ENCODE measurements at regions not wholly inside any gene's neighbourhood (a gene's known extent, or its start where the extent isn't known, plus 50 kb on each side); places are given as distances from the start of the nearest gene placed in this dataset.

DNA sequence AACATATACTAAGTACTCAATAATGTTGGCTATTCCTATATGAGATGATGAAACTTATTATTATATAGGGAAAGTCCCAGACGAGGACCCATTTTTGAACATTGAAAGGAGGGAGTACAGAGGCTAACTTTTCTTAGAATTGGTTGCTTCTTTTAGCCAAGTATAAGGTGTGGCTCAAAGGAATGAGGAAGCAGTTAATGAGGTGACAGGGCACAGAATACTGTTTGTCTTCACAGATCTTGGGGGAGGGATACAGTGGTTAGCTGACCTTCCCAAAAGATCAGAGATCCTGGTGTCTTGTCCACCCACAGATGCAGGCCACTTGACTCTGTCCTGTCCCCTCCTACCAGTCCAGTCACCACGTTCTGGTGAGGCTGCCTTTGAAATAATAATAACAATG, 67.8 kb upstream of the EPB41L1 start:
- Histone ChIP-seq H3K4me1 (no peaks in the 10 kb centered on the region), H3K36me3 (no peaks in the 10 kb centered on the region), H3K9me3 (no peaks in the 10 kb centered on the region), H3K27ac (no peak overlapping the region), H3K4me3 (no peak overlapping the region), H3K27me3 (no peaks in the 10 kb centered on the region)
- no peak for TF ChIP-seq POLR2A (IDR thresholded peaks at IDR 0.05)
- TF ChIP-seq, protein P1, sequence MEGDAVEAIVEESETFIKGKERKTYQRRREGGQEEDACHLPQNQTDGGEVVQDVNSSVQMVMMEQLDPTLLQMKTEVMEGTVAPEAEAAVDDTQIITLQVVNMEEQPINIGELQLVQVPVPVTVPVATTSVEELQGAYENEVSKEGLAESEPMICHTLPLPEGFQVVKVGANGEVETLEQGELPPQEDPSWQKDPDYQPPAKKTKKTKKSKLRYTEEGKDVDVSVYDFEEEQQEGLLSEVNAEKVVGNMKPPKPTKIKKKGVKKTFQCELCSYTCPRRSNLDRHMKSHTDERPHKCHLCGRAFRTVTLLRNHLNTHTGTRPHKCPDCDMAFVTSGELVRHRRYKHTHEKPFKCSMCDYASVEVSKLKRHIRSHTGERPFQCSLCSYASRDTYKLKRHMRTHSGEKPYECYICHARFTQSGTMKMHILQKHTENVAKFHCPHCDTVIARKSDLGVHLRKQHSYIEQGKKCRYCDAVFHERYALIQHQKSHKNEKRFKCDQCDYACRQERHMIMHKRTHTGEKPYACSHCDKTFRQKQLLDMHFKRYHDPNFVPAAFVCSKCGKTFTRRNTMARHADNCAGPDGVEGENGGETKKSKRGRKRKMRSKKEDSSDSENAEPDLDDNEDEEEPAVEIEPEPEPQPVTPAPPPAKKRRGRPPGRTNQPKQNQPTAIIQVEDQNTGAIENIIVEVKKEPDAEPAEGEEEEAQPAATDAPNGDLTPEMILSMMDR (IDR thresholded peaks at IDR 0.05): no peak
- intact Hi-C loops (cut with DNase I; ENCODE audit: low total_unique reads): no loop called here
- DNase-seq: no peak

DNA sequence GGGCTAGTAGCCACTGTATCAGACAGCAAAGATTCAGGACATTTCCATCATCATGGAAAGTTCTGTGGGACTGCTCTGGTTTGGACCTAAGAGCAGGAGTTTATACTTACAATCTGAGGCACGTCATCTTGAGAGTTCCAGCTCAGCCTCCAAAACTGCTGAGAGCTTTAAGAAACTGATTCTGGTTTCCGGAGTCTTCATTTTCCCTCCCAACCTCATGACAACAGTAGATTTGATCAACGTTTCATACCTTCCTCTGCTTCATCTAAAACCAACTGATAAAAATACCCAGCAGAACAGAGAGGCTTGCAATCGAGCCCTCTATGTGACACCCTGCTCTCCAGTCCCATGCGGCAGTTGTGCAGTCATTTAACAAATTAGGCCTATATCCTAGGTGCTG, 64.3 kb upstream of the EPB41L1 start:
- intact Hi-C loops (cut with DNase I; ENCODE audit: low total_unique reads): no loop called here
- Histone ChIP-seq H3K4me1 (no peaks in the 10 kb centered on the region), H3K27me3 (no peaks in the 10 kb centered on the region), H3K4me3 (no peak overlapping the region), H3K27ac (no peak overlapping the region), H3K9me3 (no peaks in the 10 kb centered on the region), H3K36me3 (no peaks in the 10 kb centered on the region)
- DNase-seq: no peak
- no peak for TF ChIP-seq POLR2A (IDR thresholded peaks at IDR 0.05)
- TF ChIP-seq, protein P1 (IDR thresholded peaks at IDR 0.05): no peak

DNA sequence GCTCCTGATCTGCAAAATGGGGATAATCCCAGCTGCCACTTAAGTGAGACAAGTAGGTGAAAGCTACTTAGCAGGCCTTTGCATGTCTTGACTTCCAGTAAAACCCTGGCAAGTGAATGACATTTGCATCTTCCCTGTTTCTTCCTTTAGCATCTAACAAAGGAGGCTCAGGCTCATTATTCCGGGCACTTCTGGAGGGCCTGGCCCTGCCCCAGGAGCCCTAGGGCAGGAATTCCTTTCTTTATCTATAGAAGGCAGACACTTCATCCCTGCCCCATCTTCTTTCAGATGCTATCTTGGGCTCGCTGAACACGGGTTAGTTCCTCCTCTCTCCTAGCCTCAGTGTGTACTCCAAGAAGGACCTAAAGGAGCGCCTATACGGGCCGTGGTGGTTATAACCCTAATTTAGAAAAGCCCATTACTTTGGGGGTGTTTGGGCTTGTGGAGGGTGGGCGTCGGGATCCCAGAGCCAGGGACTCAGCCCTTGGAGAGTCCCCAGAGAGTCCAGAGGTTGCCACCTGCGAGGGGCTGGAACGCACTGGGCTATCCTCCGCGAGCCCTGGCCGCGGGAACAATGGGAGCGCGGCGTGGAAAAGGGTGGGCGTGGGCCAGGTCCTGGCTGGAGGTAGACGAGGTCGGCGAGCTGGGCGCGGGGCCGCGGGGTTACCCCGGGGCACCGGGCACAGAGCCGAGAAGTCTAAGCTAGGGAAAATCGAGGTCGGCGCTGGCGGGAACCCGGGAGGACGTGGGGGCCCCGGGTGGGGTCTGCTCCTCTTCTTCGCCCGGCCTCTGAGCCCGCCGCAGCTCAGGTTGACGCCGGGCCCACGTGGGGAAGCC, 62.8 kb upstream of the EPB41L1 start:
- Histone ChIP-seq H3K27me3 (no peaks in the 10 kb centered on the region), H3K36me3 (no peaks in the 10 kb centered on the region), H3K4me3 (peak overlapping the region; percentile 22 to 49), H3K27ac (no peak overlapping the region), H3K9me3 (no peaks in the 10 kb centered on the region), H3K4me1 (no peaks in the 10 kb centered on the region)
- no peak for TF ChIP-seq POLR2A (IDR thresholded peaks at IDR 0.05)
- TF ChIP-seq, protein P1 (IDR thresholded peaks at IDR 0.05): no peak
- intact Hi-C loops (cut with DNase I; ENCODE audit: low total_unique reads): no loop called here
- no peak for DNase-seq

DNA sequence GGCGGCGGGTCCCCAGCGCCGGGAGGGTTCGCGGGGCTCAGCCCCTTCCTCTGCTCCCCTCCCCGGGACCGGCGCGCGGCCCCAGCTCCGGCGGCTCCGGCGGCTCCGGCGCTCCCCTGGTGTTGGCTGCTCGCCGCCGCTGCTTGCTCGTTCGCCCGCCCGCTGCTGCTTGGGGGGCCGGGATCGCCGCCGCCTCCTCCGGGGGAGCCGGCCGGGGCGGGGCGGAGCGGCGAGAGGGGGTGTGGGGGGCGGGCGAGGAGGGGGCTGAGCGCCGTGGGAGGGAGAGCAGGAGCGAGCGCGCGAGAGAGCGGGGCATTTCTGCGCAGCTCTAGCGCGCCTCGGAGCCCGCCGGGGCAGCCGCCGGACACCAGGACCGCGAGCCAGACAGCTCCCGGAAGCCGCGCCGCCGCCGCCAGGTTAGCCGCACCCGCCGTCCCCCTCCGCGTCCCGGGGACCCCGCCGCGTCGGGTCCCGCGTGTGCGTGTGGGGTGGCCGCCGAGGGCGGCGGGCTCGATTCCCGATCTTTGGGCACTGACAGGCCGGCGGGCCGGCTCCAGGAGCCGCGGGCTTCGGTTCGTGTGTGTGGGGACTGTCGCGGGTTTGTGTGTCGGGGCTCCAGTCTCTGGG, 62.0 kb upstream of the EPB41L1 start:
- peak in 1 of 2 donors; percentile 23 for DNase-seq
- no peak for TF ChIP-seq POLR2A (IDR thresholded peaks at IDR 0.05)
- TF ChIP-seq, protein P1 (IDR thresholded peaks at IDR 0.05): no peak
- no peaks in the 10 kb centered on the region for H3K36me3 ChIP-seq
- H3K27me3 ChIP-seq: no peaks in the 10 kb centered on the region
- no peaks in the 10 kb centered on the region for H3K9me3 ChIP-seq
- intact Hi-C loops (cut with DNase I; ENCODE audit: low total_unique reads): no loop called here
- no peak overlapping the region for H3K27ac ChIP-seq
- H3K4me3 ChIP-seq: peak overlapping the region; percentile 22 to 49
- no peaks in the 10 kb centered on the region for H3K4me1 ChIP-seq
